ENCODE measurements at regions not wholly inside any gene's neighbourhood (a gene's known extent, or its start where the extent isn't known, plus 50 kb on each side); places are given as distances from the start of the nearest gene placed in this dataset.

DNA sequence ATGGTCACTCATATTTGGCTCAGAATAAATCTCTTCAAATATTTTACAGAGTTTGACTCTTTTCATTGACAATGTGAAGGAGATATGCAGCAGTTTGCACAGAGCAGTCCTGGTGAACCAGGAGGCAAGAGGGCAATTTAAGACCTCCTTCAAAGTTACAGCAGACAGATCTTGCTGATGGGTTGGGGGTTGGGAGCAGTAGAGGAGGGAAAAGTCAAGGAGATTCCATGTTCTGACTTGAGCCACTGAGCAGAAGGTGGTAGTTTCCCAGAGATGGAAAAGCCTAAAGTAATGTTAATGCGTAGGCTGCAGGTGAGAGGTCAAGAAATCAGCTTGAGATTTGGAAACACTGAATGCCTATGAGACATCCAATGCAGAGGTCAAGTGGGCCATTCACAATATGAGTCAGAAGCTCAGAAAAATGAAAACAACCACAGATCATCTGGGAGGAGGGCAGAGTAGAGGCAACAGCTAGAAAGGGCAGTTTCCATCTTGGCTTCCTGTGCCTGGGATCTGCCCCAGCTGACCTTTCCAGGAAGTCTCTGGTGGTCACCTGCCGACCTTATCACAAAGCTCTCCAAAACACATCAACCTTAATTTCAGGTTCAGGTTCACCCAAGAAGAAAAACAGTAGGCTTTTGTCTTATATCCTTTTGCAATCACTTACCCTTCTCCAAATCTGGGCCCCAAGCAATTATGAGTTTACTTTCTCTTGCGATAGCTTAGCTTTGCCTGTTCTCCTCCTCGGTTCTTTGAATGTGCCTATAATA is 197.5 kb upstream of the ARL4C start:
- no peak for FAIRE-seq
- Histone ChIP-seq H3K79me2 (ENCODE audit: control insufficient read depth in 1 of 2, insufficient read depth in 2 of 2, low read length in 2 of 2) (no peaks in the 10 kb centered on the region), H3K27ac (ENCODE audit: low read depth, low read length) (no peak overlapping the region), H3K23me2 (ENCODE audit: low read depth, low read length) (no peaks in the 10 kb centered on the region), H3K18ac (ENCODE audit: extremely low read depth, low read length) (no peak overlapping the region), H4K8ac (ENCODE audit: extremely low read depth, insufficient read depth, low read length) (no peak overlapping the region), H3K36me3 (ENCODE audit: control insufficient read depth in 2 of 4, insufficient read depth in 4 of 4, low read length in 3 of 4) (no peaks in the 10 kb centered on the region), H4K5ac (ENCODE audit: insufficient read length, low read depth, low read length) (no peak overlapping the region), H2AFZ (ENCODE audit: low read length) (0 out of 2 replicates have a peak overlapping the region, but pooled peaks have one; percentile 59), H3K4me1 (replicated peaks in 1 of 4; ENCODE audit: control insufficient read depth in 3 of 4, insufficient read depth in 4 of 4, low read length in 3 of 4) (peaks cover 0 to 3% (median under 1%) of the 10 kb centered on the region in 4 experiments; a peak in 1 of 7 replicates), H3K4ac (replicated peaks; ENCODE audit: insufficient read length, low read depth, low read length) (no peak overlapping the region), H2BK12ac (ENCODE audit: low read depth, low read length) (no peak overlapping the region), H3K4me3 (ENCODE audit: extremely low read depth in 1 of 4, insufficient read depth in 2 of 4, low read depth in 3 of 4, low read length in 4 of 4) (no peak overlapping the region), H3K9ac (replicated peaks in 1 of 4; ENCODE audit: extremely low read depth in 1 of 4, low read depth in 3 of 4, low read length in 3 of 4) (no peak overlapping the region), H3K27me3 (replicated peaks in 1 of 4; ENCODE audit: control insufficient read depth in 3 of 4, extremely low read depth in 1 of 4, insufficient read depth in 3 of 4, low read length in 3 of 4) (no peaks in the 10 kb centered on the region), H2BK120ac (replicated peaks; ENCODE audit: low read depth, low read length) (no peak overlapping the region), H3K9me3 (ENCODE audit: insufficient read depth in 2 of 2, low read depth in 1 of 2, low read length in 1 of 2) (peaks cover 35 to 40% of the 10 kb centered on the region in 2 experiments), H2BK15ac (ENCODE audit: low read length) (no peak overlapping the region), H2BK20ac (ENCODE audit: low read length) (0 out of 2 replicates have a peak overlapping the region, but pooled peaks have one; percentile 72), H4K20me1 (replicated peaks in 1 of 2; ENCODE audit: control insufficient read depth in 1 of 2, insufficient read depth in 2 of 2, low read length in 2 of 2) (no peaks in the 10 kb centered on the region), H4K91ac (replicated peaks; ENCODE audit: insufficient read length, low read length) (no peak overlapping the region), H3K14ac (ENCODE audit: insufficient read length) (no peak overlapping the region), H3K79me1 (ENCODE audit: low read depth, low read length) (no peaks in the 10 kb centered on the region), H3K4me2 (ENCODE audit: insufficient read depth in 1 of 2, low read depth in 2 of 2, low read length in 2 of 2) (no peak overlapping the region), H2BK5ac (ENCODE audit: low read depth, low read length) (no peak overlapping the region), H2AK5ac (ENCODE audit: low read depth, low read length) (no peak overlapping the region), H3K56ac (replicated peaks; ENCODE audit: insufficient read length, low read depth, low read length) (no peak overlapping the region), H3K23ac (ENCODE audit: insufficient read length) (no peak overlapping the region)
- ChIA-PET CTCF (ENCODE audit: partially characterized antibody) (interaction anchor here (1.4 kb wide), 2 partner anchors 15 to 57 kb away, joined by 3 to 4 read pairs; no protein-coding TSS in a partner anchor), POLR2A (ENCODE audit: partially characterized antibody) (no interaction called here)
- WGBS, 2 experiments (ENCODE audit: extremely low coverage in 1 of 2, insufficient coverage in 1 of 2, insufficient read length in 1 of 2, insufficient replicate concordance in 2 of 2, low coverage in 1 of 2, low lambda C conversion rate in 2 of 2, missing lambda C conversion rate in 1 of 2): 87% methylated on average over 4 of the region's 4 CpGs; no CpG with 5 or more reads in 1 of the 2 experiments
- DNase-seq (ENCODE audit: low read depth in 1 of 2, low spot score in 2 of 2): peak in 1 of 2 experiments; percentile 13
- TF ChIP-seq JUN (IDR thresholded peaks at IDR 0.05; ENCODE audit: low read depth, low read length) (no peak), CHD2 (IDR thresholded peaks at IDR 0.05; ENCODE audit: low read length) (no peak), CBX5 (IDR thresholded peaks at IDR 0.05; ENCODE audit: low read depth, low read length) (no peak), SRF (IDR thresholded peaks at IDR 0.05; ENCODE audit: low read depth, low read length) (no peak), JUND (IDR thresholded peaks at IDR 0.05; ENCODE audit: low read length) (no peak), TAF1 (IDR thresholded peaks at IDR 0.05; ENCODE audit: low read depth, low read length) (no peak), SAP30 (IDR thresholded peaks at IDR 0.05; ENCODE audit: insufficient read depth, insufficient replicate concordance, low read length) (no peak), ATF2 (IDR thresholded peaks at IDR 0.05; ENCODE audit: low read length) (no peak), HDAC2 (IDR thresholded peaks at IDR 0.05; ENCODE audit: borderline replicate concordance in 1 of 2, low read depth in 2 of 2, low read length in 2 of 2) (no peak), PHF8 (conservative IDR thresholded peaks at IDR 0.05; ENCODE audit: low read depth, low read length) (no peak), SP2 (IDR thresholded peaks at IDR 0.05; ENCODE audit: low read length) (no peak)
